GM12872 (cell line): ENCODE measurements at regions not wholly inside any gene's neighbourhood (a gene's known extent, or its start where the extent isn't known, plus 50 kb on each side); places are given as distances from the start of the nearest gene placed in this dataset.

ENCODE experiments used
- TF ChIP-seq, protein P1 (sequence below): IDR thresholded peaks from 3 replicates; pipeline ENCODE4 v1.5.1; 2011; ENCODE audit warnings: low read depth, mild to moderate bottlenecking, low read length, moderate library complexity; ENCODE audit not compliant: insufficient read depth

DNA sequence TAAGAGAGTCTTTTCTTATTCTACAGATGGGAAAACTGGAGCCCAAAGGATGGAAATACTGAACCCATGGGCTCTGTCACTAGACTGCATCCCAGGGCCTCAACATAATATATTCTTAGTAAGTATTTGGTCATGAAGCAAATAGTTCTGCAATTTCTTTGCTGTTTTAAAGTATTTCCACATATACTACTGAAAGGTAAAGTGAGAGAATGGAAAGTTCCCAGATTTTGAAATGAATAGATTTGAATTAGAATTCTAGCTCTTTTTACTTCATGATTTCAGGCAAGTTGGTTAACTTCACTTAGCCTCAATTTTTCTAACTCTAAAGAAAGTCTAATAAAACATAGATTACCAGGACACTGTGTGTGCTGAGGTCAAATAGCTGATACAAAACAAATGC lies 95.6 kb upstream of the FGGY start:
- TF ChIP-seq, protein P1, sequence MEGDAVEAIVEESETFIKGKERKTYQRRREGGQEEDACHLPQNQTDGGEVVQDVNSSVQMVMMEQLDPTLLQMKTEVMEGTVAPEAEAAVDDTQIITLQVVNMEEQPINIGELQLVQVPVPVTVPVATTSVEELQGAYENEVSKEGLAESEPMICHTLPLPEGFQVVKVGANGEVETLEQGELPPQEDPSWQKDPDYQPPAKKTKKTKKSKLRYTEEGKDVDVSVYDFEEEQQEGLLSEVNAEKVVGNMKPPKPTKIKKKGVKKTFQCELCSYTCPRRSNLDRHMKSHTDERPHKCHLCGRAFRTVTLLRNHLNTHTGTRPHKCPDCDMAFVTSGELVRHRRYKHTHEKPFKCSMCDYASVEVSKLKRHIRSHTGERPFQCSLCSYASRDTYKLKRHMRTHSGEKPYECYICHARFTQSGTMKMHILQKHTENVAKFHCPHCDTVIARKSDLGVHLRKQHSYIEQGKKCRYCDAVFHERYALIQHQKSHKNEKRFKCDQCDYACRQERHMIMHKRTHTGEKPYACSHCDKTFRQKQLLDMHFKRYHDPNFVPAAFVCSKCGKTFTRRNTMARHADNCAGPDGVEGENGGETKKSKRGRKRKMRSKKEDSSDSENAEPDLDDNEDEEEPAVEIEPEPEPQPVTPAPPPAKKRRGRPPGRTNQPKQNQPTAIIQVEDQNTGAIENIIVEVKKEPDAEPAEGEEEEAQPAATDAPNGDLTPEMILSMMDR = no peak

DNA sequence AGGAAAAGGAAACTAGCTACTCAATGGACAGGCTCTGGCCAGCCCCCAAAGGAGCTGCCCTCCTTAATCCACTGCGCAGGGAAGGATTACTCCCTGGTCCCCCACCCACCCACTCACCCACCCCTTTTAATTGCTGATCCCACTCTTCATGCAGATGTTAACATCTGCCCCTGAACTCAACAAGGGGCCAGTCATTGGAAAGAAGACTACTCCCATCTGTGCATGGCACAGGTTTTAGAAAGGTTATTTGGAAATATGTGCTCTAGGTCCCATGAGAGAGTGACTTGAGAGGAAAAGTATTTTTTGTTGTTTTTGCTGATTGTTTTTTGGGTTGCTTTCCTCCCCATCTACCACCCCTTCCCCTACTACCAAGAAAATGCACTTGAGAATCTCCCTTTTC lies 94.4 kb upstream of the FGGY start:
- TF ChIP-seq, protein P1 = no peak

DNA sequence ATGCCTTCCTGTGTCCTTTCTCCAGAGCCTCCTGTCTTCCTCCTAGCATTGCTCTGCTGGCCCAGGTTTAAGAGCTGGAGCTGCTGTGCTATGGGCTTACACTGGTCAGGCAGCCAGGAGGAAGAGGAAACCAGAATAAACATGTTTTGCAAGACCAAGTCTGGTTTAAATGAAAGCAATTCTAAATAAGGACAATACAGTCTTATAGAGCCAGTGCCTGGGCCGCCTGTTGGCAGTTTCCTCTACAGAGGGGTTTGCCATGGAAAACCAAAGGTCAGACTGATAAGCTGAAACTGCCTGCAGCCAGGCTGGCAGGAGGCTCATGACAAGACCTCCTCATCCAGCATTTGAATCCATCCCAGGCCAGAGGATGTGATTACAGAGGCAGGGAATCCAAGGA lies 92.9 kb upstream of the FGGY start:
- TF ChIP-seq, protein P1 = no peak

DNA sequence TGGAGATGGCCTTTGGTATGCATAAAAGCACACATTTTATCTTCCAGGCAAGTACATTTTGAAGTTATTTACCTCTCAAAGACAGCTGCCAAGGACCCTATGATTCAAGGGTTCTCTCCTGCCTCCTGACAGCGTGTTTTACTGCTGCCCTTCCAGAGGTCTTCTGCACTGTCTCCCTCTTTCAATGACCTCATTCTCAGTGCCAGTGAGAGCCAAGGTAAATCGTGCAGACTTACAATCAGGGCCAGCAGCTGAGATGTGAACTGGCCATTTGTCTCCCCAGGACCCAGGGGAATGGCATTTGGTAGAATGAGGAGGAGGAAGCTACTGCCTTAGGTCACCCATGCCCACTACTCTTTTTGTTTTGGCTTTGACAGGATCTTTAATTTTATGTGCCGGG lies 84.2 kb upstream of the FGGY start:
- TF ChIP-seq, protein P1 = no peak

DNA sequence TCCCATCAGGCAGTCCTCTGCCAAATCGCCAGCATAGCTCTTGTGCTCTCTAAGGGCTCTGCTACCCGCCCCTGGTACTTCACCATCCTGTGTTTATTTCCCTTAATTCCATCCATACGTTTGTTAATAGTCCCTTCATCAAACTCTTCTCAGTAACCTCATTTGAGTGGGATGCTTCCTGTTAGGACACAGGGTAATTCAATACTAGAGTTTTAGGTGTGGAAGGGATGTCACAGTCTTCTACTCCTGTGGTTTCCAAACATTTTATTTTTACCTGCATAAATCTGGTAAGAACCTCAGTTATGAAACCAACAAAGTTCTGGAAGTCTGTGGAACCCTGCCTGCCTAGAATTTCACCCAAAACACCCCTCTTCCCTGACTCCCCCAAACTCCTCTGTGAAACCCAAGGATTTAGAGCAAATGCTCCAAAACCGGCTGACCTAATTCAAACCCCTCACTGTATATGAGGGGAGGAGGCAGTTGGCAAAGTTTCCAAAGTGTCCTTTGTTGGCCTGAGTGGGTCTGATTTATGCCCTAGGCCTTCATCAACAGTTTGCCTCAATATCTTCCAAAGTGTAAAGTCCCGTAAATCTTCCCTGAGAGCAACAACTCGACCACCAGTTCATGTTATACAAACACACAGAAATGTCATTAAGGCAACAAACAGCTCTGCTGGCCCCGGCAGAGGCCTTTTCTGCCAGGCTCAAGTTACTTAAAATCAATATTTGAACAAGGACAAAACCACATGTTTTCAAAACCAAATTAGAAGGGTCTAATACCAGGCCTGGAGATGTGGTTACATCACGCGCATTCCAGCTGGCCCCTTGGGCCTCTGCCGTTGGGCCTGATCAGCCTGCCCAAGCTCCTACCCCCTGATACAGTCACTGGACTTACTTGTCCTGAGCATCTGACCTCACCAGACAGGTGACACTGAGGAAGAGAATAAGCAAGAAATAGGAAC lies 82.4 kb upstream of the FGGY start:
- TF ChIP-seq, protein P1 = no peak

DNA sequence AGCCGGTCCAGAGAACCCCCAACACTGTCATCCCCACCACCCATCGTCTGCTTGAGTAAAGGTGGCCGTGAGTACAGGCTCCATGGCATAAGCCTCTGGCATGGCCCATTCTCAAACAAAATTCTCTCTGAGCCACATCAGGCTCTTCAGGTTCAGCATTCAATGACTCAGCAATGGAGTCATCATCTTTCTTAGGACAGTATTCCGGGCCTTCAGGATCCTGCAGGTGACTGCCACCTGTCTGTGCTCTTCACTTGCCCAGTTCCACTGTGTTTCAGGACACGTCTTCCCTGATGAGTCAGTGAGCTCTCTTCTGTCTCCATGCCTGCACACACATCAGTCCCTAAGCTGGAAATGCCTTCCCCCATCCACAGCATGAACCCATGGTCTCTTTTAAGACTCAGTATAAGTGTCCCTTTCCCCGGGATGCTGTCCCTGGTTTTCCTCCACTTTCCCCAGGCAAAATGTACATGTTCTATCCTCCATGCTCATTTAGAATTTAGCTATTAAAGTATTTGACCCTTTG lies 81.1 kb upstream of the FGGY start:
- TF ChIP-seq, protein P1 = no peak

DNA sequence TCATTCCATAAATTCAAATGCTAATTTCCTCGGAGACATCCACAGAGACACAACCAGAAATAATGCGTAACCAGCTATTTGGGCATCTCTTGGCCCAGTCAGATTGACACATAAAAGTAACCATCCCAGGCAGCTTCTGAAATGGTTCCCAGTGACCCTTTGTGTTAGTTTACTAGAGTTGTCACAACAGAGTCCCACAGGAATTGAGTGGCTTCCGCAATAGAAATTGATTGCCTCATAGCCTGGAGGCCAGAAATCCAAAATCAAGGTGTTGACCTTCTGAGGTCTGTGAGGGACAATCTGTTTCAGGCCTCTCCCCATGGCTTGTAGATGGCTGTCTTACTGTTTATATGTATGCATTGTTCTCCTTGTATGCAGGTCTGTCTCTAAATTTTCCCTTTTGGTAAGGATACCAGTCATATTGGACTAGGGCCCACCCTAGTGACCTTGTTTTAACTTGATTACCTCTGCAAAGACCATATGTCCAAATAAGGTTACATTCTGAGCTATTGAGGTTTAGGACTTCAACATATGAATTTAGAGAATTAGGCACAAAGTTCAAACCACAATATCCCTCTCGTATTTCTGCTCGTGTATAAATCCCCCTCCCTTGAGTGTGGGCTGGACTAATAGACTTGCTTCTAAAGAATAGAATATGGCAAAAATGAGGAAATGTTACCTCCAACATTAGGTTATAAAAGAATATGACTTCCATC lies 78.2 kb upstream of the FGGY start:
- TF ChIP-seq, protein P1 = no peak
